Tibial artery (tissue), 4 donors: ENCODE measurements at regions not wholly inside any gene's neighbourhood (a gene's known extent, or its start where the extent isn't known, plus 50 kb on each side); places are given as distances from the start of the nearest gene placed in this dataset.

Experiments
- DNase-seq, 2 donors: peaks; one replicate each; pipeline ENCODE4 v3.0.0-alpha.2; 2019
- H3K27ac ChIP-seq, 2 donors: fragments of 200-600 bp; sonication (generic) in 1 of 2; 1 replicate in 1 of 2; 2 replicates in 1 of 2; pipeline ENCODE4 v1.5.1; 2018 to 2019; ENCODE audit warnings: mild to moderate bottlenecking in 1 of 2
- H3K27me3 ChIP-seq, 2 donors: fragments of 200-600 bp; sonication (generic) in 1 of 2; one replicate each; pipeline versions ENCODE4 v1.5.1 to v1.6.0; 2016 to 2019
- H3K36me3 ChIP-seq, 3 donors: fragments of 200-600 bp; sonication (generic) in 2 of 3; one replicate each; pipeline ENCODE4 v1.5.1; 2016 to 2019; ENCODE audit warnings: mild to moderate bottlenecking in 2 of 3
- H3K4me1 ChIP-seq, 4 donors: fragments of 200-600 bp; sonication (generic) in 2 of 4; 1 replicate in 3 of 4; 2 replicates in 1 of 4; pipeline ENCODE4 v1.5.1; 2016 to 2019
- H3K4me3 ChIP-seq, 2 donors: fragments of 200-600 bp; sonication (generic) in 1 of 2; 1 replicate in 1 of 2; 2 replicates in 1 of 2; pipeline ENCODE4 v1.5.1; 2018 to 2019; ENCODE audit warnings: mild to moderate bottlenecking in 2 of 2
- H3K9me3 ChIP-seq, 3 donors: fragments of 200-600 bp; sonication (generic) in 1 of 3; one replicate each; pipeline ENCODE4 v1.5.1; 2016 to 2019
- CTCF ChIP-seq, 2 experiments: fragments of 200-600 bp in 1 of 2; fragments of 450-650 bp in 1 of 2; IDR thresholded peaks; one replicate each; pipeline ENCODE4 v1.5.1; 2017 to 2019; ENCODE audit warnings: antibody characterized with exemption in 2 of 2, mild to moderate bottlenecking in 1 of 2, moderate library complexity in 1 of 2
- intact Hi-C: fragments of 100-400 bp; cut with DNase I; formaldehyde crosslinking; loops from one replicate; pipeline ENCODE4 v1.15.0; 2023; ENCODE audit warnings: low total_unique reads

- H3K27me3 ChIP-seq, result no peaks in the 10 kb centered on the region
- H3K36me3 ChIP-seq, result no peaks in the 10 kb centered on the region
- no peaks in the 10 kb centered on the region for H3K9me3 ChIP-seq
- no peak overlapping the region for H3K27ac ChIP-seq
- no peaks in the 10 kb centered on the region for H3K4me1 ChIP-seq
- intact Hi-C loops, result no loop called here
- DNase-seq, result no peak
- no peak for TF ChIP-seq CTCF (IDR thresholded peaks at IDR 0.05)
- no peak overlapping the region for H3K4me3 ChIP-seq
Measured at GRCh38 chr2:139296672-139297209, 516.6 kb upstream of the NXPH2 start.

- Histone ChIP-seq H3K4me1 (no peaks in the 10 kb centered on the region), H3K27ac (no peak overlapping the region), H3K9me3 (no peaks in the 10 kb centered on the region), H3K4me3 (no peak overlapping the region), H3K36me3 (no peaks in the 10 kb centered on the region), H3K27me3 (no peaks in the 10 kb centered on the region)
- DNase-seq, result no peak
- intact Hi-C loops, result no loop called here
- TF ChIP-seq CTCF (IDR thresholded peaks at IDR 0.05), result no peak
Measured at GRCh38 chr2:139293992-139294548, 513.9 kb upstream of the NXPH2 start.

GRCh38 chr2:139281124-139281523 lies 500.9 kb upstream of the NXPH2 start:
- DNase-seq, result no peak
- Histone ChIP-seq H3K9me3 (peaks cover 0 to 5% (median 0%) of the 10 kb centered on the region in 3 donors), H3K4me3 (no peak overlapping the region), H3K27ac (no peak overlapping the region), H3K36me3 (no peaks in the 10 kb centered on the region), H3K4me1 (no peaks in the 10 kb centered on the region), H3K27me3 (no peaks in the 10 kb centered on the region)
- intact Hi-C loops, result no loop called here
- no peak for TF ChIP-seq CTCF (IDR thresholded peaks at IDR 0.05)

GRCh38 chr2:139271879-139272278 lies 491.7 kb upstream of the NXPH2 start:
- Histone ChIP-seq H3K4me3 (no peak overlapping the region), H3K27me3 (no peaks in the 10 kb centered on the region), H3K9me3 (no peaks in the 10 kb centered on the region), H3K36me3 (no peaks in the 10 kb centered on the region), H3K4me1 (no peaks in the 10 kb centered on the region), H3K27ac (no peak overlapping the region)
- TF ChIP-seq CTCF (IDR thresholded peaks at IDR 0.05), result no peak
- intact Hi-C loops, result no loop called here
- no peak for DNase-seq

GRCh38 chr2:139271149-139271548 lies 491.0 kb upstream of the NXPH2 start:
- DNase-seq, result no peak

More at GRCh38 chr2:139271149-139271548, 491.0 kb upstream of the NXPH2 start:
- no peaks in the 10 kb centered on the region for H3K27me3 ChIP-seq
- no peak overlapping the region for H3K4me3 ChIP-seq
- no peak overlapping the region for H3K27ac ChIP-seq
- H3K9me3 ChIP-seq, result no peaks in the 10 kb centered on the region
- H3K36me3 ChIP-seq, result no peaks in the 10 kb centered on the region
- no peak for TF ChIP-seq CTCF (IDR thresholded peaks at IDR 0.05)
- intact Hi-C loops, result no loop called here
- H3K4me1 ChIP-seq, result no peaks in the 10 kb centered on the region
